Activated CD8-positive, alpha-beta memory T cell treated with anti-CD3 and anti-CD28 coated beads, Interleukin-2, amount 50 U/mL, for 48 hours (primary cell): ENCODE measurements at regions not wholly inside any gene's neighbourhood (a gene's known extent, or its start where the extent isn't known, plus 50 kb on each side); places are given as distances from the start of the nearest gene placed in this dataset.
"Not testable (repeated sequence)": the region's sequence is repeated elsewhere in the genome, so short reads cannot be mapped to it uniquely, and the experiment has no call there.

Experiments
- DNase-seq: peaks from one replicate; pipeline ENCODE4 v3.0.0-alpha.2; 2020

GRCh38 chr7:32221736-32222135 is 151.5 kb upstream of the PDE1C start:
- no peak for DNase-seq

- DNase-seq, result no peak
Observed at GRCh38 chr7:32221056-32221455, 150.8 kb upstream of the PDE1C start.

- DNase-seq, result not testable (repeated sequence)
Observed at GRCh38 chr7:32219831-32220230, 149.6 kb upstream of the PDE1C start.

DNA sequence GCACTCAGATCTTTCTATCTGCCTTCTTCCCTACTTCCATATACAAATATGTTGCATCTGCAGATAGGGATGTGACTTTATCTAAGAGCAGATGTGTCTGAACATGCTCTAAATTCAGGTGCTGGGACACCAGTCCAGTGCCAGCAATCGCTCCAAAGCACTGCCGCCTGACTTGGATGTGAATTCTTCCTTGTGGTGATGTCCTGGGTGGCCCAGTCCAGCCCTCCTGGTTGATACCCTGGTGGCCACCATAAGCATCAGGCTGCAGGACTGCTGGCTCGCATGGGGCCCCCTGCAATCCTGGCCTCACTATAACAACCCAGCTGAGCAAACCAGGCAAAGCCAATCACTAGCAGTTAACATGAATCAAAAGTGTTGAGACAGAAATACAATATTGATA is 149.2 kb upstream of the PDE1C start:
- no peak for DNase-seq

- DNase-seq, result no peak
Observed at GRCh38 chr7:32218741-32219288, 148.6 kb upstream of the PDE1C start.

- DNase-seq, result no peak
Observed at GRCh38 chr7:32218154-32218467, 147.9 kb upstream of the PDE1C start.

DNA sequence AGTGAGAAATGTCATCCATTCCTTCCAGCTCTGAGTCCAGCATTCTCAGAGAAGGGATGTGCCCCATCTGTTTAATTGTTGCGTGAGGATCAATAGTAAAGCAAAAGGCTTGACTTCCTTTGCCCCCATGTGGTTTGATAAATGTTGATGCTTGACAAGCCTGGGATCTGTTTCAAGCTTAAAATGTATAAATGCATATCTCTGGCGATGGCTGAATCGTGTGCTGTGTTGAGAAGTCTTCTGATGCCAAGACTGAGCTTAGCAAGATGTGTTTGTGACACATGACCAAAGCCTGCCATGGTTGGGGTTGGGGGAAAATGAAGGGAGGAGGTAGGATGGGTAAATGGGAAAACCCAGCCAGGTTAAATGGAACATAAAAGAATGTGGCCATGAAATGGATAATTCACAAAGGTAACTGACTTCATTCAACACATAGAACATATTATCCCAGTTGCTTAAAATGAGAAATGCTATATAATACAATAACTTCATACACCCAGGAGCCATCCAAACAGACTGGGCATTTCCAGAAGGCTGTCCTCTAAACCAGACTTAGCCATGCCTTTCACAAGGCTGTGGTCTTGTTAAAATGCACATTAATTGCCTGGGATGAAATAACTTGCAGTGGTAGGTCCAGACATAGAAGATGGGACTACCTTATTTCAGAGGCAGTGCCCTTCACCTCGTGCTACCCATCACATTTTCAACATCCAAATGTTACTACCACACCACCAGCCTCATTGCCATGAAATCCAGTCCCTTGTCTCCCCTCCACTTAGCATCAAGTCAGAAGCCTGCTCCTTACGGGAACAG is 147.3 kb upstream of the PDE1C start:
- no peak for DNase-seq

DNA sequence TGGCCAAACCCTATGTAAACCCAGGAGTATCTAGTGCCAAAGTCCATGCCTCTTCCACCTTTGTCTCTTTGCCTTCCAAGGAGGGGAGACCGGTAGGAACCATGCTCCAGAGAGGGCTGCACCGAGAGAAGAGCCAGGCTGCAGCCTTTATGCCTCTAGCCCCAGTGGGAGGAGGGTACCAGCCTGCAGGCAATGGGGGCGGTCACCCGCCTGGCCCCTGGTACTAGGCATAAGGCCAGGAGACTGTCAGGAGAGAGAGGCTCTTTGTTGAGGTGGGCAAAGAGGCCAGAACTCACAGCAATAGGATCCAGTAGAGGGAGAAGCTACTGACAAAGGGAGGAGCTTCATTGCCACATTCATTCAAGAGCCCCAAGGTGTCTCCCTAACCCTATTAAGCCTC is 146.6 kb upstream of the PDE1C start:
- DNase-seq, result no peak

- no peak for DNase-seq
Observed at GRCh38 chr7:32215697-32216096, 145.5 kb upstream of the PDE1C start.

DNA sequence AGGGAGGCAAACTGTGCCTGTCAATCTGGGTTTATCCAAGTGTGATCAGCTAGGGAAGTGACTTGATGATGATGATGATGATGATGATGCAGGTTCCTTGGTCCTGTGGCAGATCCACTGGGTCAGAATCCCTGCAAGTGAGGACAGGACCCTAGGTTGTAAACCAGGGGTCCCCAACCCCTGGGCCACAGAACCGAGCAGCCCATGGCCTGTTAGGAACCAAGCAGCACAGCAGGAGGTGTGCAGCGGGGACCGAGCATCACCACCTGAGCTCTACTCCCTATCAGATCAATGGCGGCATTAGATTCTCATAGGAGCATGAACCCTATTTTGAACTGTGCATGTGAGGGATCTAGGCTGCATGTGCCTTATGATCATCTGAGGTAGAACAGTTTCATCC is 144.7 kb upstream of the PDE1C start:
- DNase-seq, result no peak

- no peak for DNase-seq
Observed at GRCh38 chr7:32212321-32212720, 142.1 kb upstream of the PDE1C start.

- DNase-seq, result no peak
Observed at GRCh38 chr7:32206987-32207386, 136.8 kb upstream of the PDE1C start.

DNA sequence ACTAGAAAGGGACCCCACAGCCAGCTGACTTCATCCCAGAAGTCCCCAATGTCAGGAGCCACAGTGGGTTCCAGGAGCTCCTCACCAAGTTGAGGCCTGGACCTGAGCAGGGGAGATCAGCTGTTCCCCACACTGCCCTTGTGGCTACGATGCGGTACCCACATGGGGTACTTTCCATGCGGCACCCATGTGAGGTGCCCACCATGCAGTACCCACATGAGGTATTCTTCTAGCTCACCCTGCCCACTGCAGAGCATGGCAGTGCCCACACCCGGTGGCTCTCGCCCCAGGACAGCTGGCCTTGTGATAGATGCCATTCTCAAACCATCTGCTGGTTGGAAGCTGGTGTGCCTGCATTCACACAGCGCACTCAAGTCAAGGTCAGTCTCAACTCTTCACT is 136.3 kb upstream of the PDE1C start:
- no peak for DNase-seq

GRCh38 chr7:32205298-32205824 is 135.2 kb upstream of the PDE1C start:
- DNase-seq, result not testable (repeated sequence)

DNA sequence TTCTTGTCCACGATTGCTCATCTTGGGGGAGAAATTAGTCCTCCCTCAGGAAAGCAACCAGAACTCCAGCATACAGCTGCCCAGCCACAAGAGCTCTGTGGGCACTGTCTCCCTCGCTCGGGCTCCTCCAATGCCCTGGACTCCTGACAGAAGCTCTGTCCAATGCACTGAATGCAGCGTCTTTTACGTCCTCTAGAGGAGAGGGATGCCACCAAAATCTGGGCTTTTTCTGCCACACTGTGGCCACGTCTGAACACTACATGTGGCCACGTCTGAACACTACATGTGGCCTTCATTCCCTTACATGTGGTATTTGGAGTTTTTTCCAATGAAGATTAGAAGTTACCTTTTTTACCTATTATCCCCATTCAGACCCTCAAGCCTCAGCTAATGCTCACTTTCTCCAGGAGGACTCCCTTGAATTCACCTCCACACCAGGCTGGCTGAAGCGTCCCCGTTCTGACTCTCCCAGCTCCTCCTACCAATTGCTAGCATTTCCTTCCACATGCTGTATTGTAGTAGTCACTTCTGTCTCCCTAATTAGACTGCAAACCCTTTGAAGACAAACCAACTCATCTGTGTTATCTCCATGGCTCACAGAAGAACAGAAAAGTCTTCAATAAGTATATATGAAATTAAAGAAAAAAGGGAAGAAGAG is 134.3 kb upstream of the PDE1C start:
- no peak for DNase-seq

GRCh38 chr7:32200646-32201045 is 130.4 kb upstream of the PDE1C start:
- DNase-seq, result no peak

- no peak for DNase-seq
Observed at GRCh38 chr7:32194537-32194936, 124.3 kb upstream of the PDE1C start.

- no peak for DNase-seq
Observed at GRCh38 chr7:32191305-32191704, 121.1 kb upstream of the PDE1C start.

- DNase-seq, result no peak
Observed at GRCh38 chr7:32179567-32179966, 109.4 kb upstream of the PDE1C start.

- DNase-seq, result no peak
Observed at GRCh38 chr7:32178677-32179366, 108.6 kb upstream of the PDE1C start.

DNA sequence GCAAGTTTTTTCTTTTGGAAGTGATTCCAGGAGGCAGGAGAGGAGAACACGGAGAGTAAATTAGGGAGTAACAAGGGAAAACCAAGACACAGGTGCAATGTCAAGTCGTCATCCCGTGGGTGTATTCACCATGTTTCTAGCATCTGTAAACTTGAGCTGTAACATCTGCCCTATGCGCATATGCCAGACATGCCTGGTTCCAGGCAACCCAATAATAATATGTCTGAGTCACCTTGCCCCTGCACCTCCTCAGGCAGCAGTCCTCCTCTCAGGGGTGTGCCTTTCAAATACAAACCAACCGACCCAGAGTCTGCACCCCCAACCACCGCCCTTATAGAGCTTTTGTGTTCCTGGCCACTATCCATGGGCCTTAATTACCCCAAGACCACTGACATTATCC is 107.0 kb upstream of the PDE1C start:
- no peak for DNase-seq

DNA sequence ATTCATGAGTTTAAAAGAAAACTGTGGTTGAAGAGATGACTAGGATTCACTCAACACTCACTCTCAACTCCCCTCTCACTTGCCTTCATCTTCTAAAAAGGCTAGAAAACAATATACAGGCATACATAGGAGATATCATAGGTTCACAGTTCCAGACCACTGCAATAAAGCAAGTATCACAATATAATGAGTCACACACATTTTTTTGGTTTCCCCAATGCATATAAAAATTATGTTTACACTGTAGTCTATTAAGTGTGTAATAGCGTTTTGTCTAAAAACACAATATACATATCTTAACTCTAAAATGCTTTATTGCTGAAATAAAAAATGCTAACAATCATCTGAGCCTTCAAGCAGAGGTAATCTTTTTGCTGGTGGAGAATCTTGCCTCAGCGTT is 104.9 kb upstream of the PDE1C start:
- no peak for DNase-seq

DNA sequence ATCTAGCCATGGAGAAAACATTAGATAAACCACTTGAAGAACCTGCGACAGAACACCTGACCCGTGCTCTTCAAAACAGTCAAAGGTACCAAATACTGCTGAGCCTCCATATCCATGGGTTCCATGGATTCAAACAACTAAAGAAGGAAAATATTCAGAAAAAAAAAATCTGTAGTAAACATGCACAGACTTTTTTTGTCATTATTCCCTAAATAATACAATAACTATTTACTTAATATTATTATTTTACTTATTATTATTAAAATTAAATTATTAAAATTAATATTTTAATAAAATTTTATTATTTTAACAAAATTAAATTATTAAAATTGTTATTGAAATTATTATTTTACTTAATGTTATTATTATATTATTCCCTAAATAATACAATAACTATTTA is 101.0 kb upstream of the PDE1C start:
- no peak for DNase-seq

DNA sequence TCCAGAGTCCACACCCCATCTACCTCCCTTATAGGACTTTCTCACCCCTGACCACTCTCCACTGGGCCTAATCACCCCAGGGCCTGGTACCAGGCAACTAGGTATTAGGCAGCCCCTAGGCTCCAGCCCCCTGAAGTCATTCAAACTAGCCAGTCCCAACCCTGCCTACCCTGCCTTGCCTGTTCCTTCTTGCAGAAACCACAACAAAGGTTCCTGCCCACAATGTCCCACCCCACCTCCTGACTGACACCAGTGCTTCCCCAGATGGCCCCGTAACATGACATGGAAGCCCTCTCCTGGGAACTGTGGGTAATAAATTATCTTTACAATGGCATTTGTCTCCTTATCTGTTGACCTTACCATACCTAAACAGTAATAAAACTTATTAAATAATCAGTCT is 100.6 kb upstream of the PDE1C start:
- DNase-seq, result no peak
